Heart left ventricle (tissue), 16 donors: ENCODE measurements at regions not wholly inside any gene's neighbourhood (a gene's known extent, or its start where the extent isn't known, plus 50 kb on each side); places are given as distances from the start of the nearest gene placed in this dataset.
"Not testable (repeated sequence)": the region's sequence is repeated elsewhere in the genome, so short reads cannot be mapped to it uniquely, and the experiment has no call there.

Experiments
- ATAC-seq, 4 donors: fragments of 200-7000 bp; cut with Tn5 transposase; one replicate each; pipeline ENCODE4 v1.9.1; 2020 to 2022; ENCODE audit warnings: moderate library complexity in 4 of 4, mild to moderate bottlenecking in 3 of 4, moderate number of reproducible peaks in 1 of 4
- DNase-seq, 5 donors: peaks; one replicate each; pipeline ENCODE4 v3.0.0-alpha.2; 2020
- H3K27ac ChIP-seq, 12 donors: fragments of 200-600 bp; sonication (generic) in 4 of 12; one replicate each; pipeline versions ENCODE4 v1.5.0 to v1.8.0; 2016 to 2022; ENCODE audit warnings: mild to moderate bottlenecking in 2 of 12
- H3K27me3 ChIP-seq, 9 donors: fragments of 200-600 bp; sonication (generic) in 2 of 9; one replicate each; pipeline versions ENCODE4 v1.5.1 to v1.8.0; 2016 to 2022; ENCODE audit warnings: mild to moderate bottlenecking in 3 of 9
- H3K36me3 ChIP-seq, 9 donors: fragments of 200-600 bp; sonication (generic) in 2 of 9; one replicate each; pipeline versions ENCODE4 v1.5.0 to v1.8.0; 2018 to 2022; ENCODE audit warnings: mild to moderate bottlenecking in 2 of 9
- H3K4me1 ChIP-seq, 12 donors: fragments of 200-600 bp; sonication (generic) in 4 of 12; one replicate each; pipeline versions ENCODE4 v1.5.0 to v1.8.0; 2016 to 2022; ENCODE audit warnings: mild to moderate bottlenecking in 3 of 12
- H3K4me3 ChIP-seq, 12 donors: fragments of 200-600 bp; sonication (generic) in 4 of 12; one replicate each; pipeline versions ENCODE4 v1.5.0 to v1.8.0; 2017 to 2022; ENCODE audit warnings: mild to moderate bottlenecking in 9 of 12, moderate library complexity in 4 of 12
- H3K9me3 ChIP-seq, 12 donors: fragments of 200-600 bp; sonication (generic) in 4 of 12; one replicate each; pipeline versions ENCODE4 v1.5.0 to v1.8.0; 2016 to 2022; ENCODE audit warnings: mild to moderate bottlenecking in 1 of 12
- CTCF ChIP-seq, 12 donors: fragments of 200-600 bp; sonication (generic) in 4 of 12; IDR thresholded peaks; one replicate each; pipeline versions ENCODE4 v1.5.0 to v1.8.0; 2018 to 2022; ENCODE audit warnings: antibody characterized with exemption in 12 of 12, mild to moderate bottlenecking in 5 of 12
- POLR2A ChIP-seq, 2 donors: fragments of 450-650 bp; IDR thresholded peaks; one replicate each; pipeline ENCODE4 v1.6.1; 2017; ENCODE audit warnings: antibody characterized with exemption in 2 of 2, mild to moderate bottlenecking in 2 of 2, moderate library complexity in 2 of 2
- whole genome bisulfite sequencing, 4 donors: extraction: QIAGEN DNeasy Blood & Tissue Kit in 2 of 4; methylation state at CpG; one replicate each; pipeline versions ENCODE4 v1.1.5 to v1.1.7; 2013 to 2018; 5-methylcytosine and 5-hydroxymethylcytosine counted together
- intact Hi-C, 10 donors: fragments of 100-400 bp; cut with DNase I; formaldehyde crosslinking; loops; one replicate each; pipeline versions ENCODE4 v1.11.1 to v1.14.2; 2022
- donor health status: ischemic (EF 13 %, LVEDD 7.1; RV severe dilation, severe dysfunction).
- donor health status: healthy with polysubstance abuse.
- donor health status: DM: no; HTN: yes; CAD: no.
- donor health status: DM: no; HTN: no; CAD: no.
- donor health status: ischemic (EF 25% LVEDD 6.9; RV normal size, moderate dysfunction).
- donor health status: ischemic (EF 25% LVEDD 5.7; RV mildly dilated, moderate dysfunction).
- donor health status: healthy.
- donor health status: DM: yes; HTN: yes; CAD: no.
- donor health status: ischemic (EF 35%, LVEDD 5.7; RV mildly dilated, moderate dysfunction).
- donor health status: nonischemic (EF 11% LVEDD 7.7; RV severe dilation, severe dysfunction).
- donor health status: DM: yes; HTN: yes; CAD: no.
- donor health status: PGD.
- donor health status: ischemic (EF 29% LVEDD 5.4; RV normal size, mild dysfunction).
- donor health status: nonischemic (EF 23%, LVEDD 6.1; RV moderate dilation, normal function).

GRCh38 chr10:84966708-84967441, 638.5 kb downstream of the CCSER2 start:
- no peak overlapping the region for H3K4me3 ChIP-seq
- TF ChIP-seq CTCF (IDR thresholded peaks at IDR 0.05) (peak in 1 of 12 donors; percentile 19), POLR2A (IDR thresholded peaks at IDR 0.05) (no peak)
- no peaks in the 10 kb centered on the region for H3K36me3 ChIP-seq
- no peak overlapping the region for H3K27ac ChIP-seq
- H3K9me3 ChIP-seq: no peaks in the 10 kb centered on the region
- 63 to 72% (median 70%) methylated on average over 6 of the region's 6 CpGs for WGBS, 4 donors
- DNase-seq: no peak
- no peaks in the 10 kb centered on the region for H3K27me3 ChIP-seq
- H3K4me1 ChIP-seq: no peaks in the 10 kb centered on the region
- intact Hi-C loops: no loop called here
- no peak for ATAC-seq

GRCh38 chr10:84969297-84969696, 640.9 kb downstream of the CCSER2 start:
- WGBS, 4 donors: 61 to 72% (median 65%) methylated on average over 2 of the region's 2 CpGs

GRCh38 chr10:84987039-84987438, 658.6 kb downstream of the CCSER2 start:
- ATAC-seq: no peak
- no peaks in the 10 kb centered on the region for H3K36me3 ChIP-seq
- no peaks in the 10 kb centered on the region for H3K27me3 ChIP-seq
- WGBS, 4 donors: 68 to 79% (median 76%) methylated on average over 1 of the region's 1 CpG
- H3K4me1 ChIP-seq: no peaks in the 10 kb centered on the region
- no peak overlapping the region for H3K27ac ChIP-seq
- H3K9me3 ChIP-seq: no peaks in the 10 kb centered on the region
- H3K4me3 ChIP-seq: no peak overlapping the region
- no peak for DNase-seq
- TF ChIP-seq CTCF (IDR thresholded peaks at IDR 0.05) (no peak), POLR2A (IDR thresholded peaks at IDR 0.05) (no peak)
- intact Hi-C loops: no loop called here

More at GRCh38 chr10:84969297-84969696, 640.9 kb downstream of the CCSER2 start:
- ATAC-seq, H3K4me1 ChIP-seq, H3K36me3 ChIP-seq, H3K27ac ChIP-seq, intact Hi-C loops, H3K27me3 ChIP-seq, H3K4me3 ChIP-seq, DNase-seq, H3K9me3 ChIP-seq: not testable (repeated sequence)

GRCh38 chr10:84988011-84988410, 659.6 kb downstream of the CCSER2 start:
- Histone ChIP-seq H3K9me3 (no peaks in the 10 kb centered on the region), H3K27ac (no peak overlapping the region), H3K27me3 (no peaks in the 10 kb centered on the region), H3K4me3 (no peak overlapping the region), H3K36me3 (no peaks in the 10 kb centered on the region), H3K4me1 (no peaks in the 10 kb centered on the region)
- DNase-seq (no peak), ATAC-seq (no peak)
- 61 to 76% (median 71%) methylated on average over 2 of the region's 2 CpGs for WGBS, 4 donors
- TF ChIP-seq CTCF (IDR thresholded peaks at IDR 0.05) (no peak), POLR2A (IDR thresholded peaks at IDR 0.05) (no peak)
- intact Hi-C loops: no loop called here

GRCh38 chr10:84990713-84991112, 662.3 kb downstream of the CCSER2 start:
- ATAC-seq (no peak), DNase-seq (no peak)
- intact Hi-C loops: no loop called here
- WGBS, 4 donors: 35 to 51% (median 43%) methylated on average over 9 of the region's 9 CpGs
- TF ChIP-seq POLR2A (IDR thresholded peaks at IDR 0.05) (no peak), CTCF (IDR thresholded peaks at IDR 0.05) (no peak)
- H3K27ac ChIP-seq: no peak overlapping the region
- no peaks in the 10 kb centered on the region for H3K9me3 ChIP-seq
- H3K27me3 ChIP-seq: no peaks in the 10 kb centered on the region
- no peak overlapping the region for H3K4me3 ChIP-seq
- no peaks in the 10 kb centered on the region for H3K36me3 ChIP-seq
- H3K4me1 ChIP-seq: no peaks in the 10 kb centered on the region
